Activated effector memory CD4-positive, alpha-beta T cell treated with anti-CD3 and anti-CD28 coated beads, Interleukin-2, amount 50 U/mL, for 16 hours (primary cell): ENCODE measurements at regions not wholly inside any gene's neighbourhood (a gene's known extent, or its start where the extent isn't known, plus 50 kb on each side); places are given as distances from the start of the nearest gene placed in this dataset.

Experiments used
- DNase-seq: peaks from one replicate; pipeline ENCODE4 v3.0.0-alpha.2; 2020

GRCh38 chr16:86018941-86019340, 120.0 kb downstream of the IRF8 start:
- DNase-seq: no peak

GRCh38 chr16:86019446-86020047, 120.6 kb downstream of the IRF8 start:
- peak; percentile 53 for DNase-seq

- peak; percentile 37 for DNase-seq
These were observed 122.0 kb downstream of the IRF8 start for GRCh38 chr16:86020971-86021370.

GRCh38 chr16:86022381-86022960, 123.5 kb downstream of the IRF8 start:
- peak; percentile 27 for DNase-seq

- no peak for DNase-seq
These were observed 125.2 kb downstream of the IRF8 start for GRCh38 chr16:86024210-86024609.

GRCh38 chr16:86025706-86026105, 126.7 kb downstream of the IRF8 start:
- DNase-seq: peak; percentile 54

GRCh38 chr16:86026171-86026910, 127.4 kb downstream of the IRF8 start:
- DNase-seq: peak; percentile 34

- peak; percentile 38 for DNase-seq
These were observed 128.0 kb downstream of the IRF8 start for GRCh38 chr16:86026916-86027315.

- DNase-seq: no peak
These were observed 128.6 kb downstream of the IRF8 start for GRCh38 chr16:86027373-86028126.

GRCh38 chr16:86029131-86029741, 130.3 kb downstream of the IRF8 start:
- DNase-seq: peak; percentile 43

GRCh38 chr16:86030116-86030515, 131.2 kb downstream of the IRF8 start:
- DNase-seq: peak; percentile 16

GRCh38 chr16:86031141-86031678, 132.2 kb downstream of the IRF8 start:
- DNase-seq: peak; percentile 5

- no peak for DNase-seq
These were observed 134.1 kb downstream of the IRF8 start for GRCh38 chr16:86033016-86033474.

GRCh38 chr16:86033971-86034370, 135.0 kb downstream of the IRF8 start:
- no peak for DNase-seq

- DNase-seq: no peak
These were observed 135.5 kb downstream of the IRF8 start for GRCh38 chr16:86034421-86034919.

- no peak for DNase-seq
These were observed 136.9 kb downstream of the IRF8 start for GRCh38 chr16:86035906-86036305.

- no peak for DNase-seq
These were observed 139.3 kb downstream of the IRF8 start for GRCh38 chr16:86037999-86038925.

- DNase-seq: peak; percentile 61
These were observed 140.0 kb downstream of the IRF8 start for GRCh38 chr16:86038926-86039310.

- no peak for DNase-seq
These were observed 140.6 kb downstream of the IRF8 start for GRCh38 chr16:86039606-86040005.

- DNase-seq: no peak
These were observed 141.5 kb downstream of the IRF8 start for GRCh38 chr16:86040496-86040895.

- DNase-seq: no peak
These were observed 142.3 kb downstream of the IRF8 start for GRCh38 chr16:86041215-86041614.
